GM12891 (cell line): ENCODE measurements at regions not wholly inside any gene's neighbourhood (a gene's known extent, or its start where the extent isn't known, plus 50 kb on each side); places are given as distances from the start of the nearest gene placed in this dataset.

Experiments used
- POLR2A ChIP-seq: IDR thresholded peaks from 2 replicates; pipeline ENCODE4 v1.6.1; 2011; ENCODE audit warnings: low read depth, low read length, control low read depth
- TAF1 ChIP-seq: IDR thresholded peaks from 2 replicates; pipeline ENCODE4 v1.6.1; 2011; ENCODE audit warnings: low read depth, low read length, control low read depth

DNA sequence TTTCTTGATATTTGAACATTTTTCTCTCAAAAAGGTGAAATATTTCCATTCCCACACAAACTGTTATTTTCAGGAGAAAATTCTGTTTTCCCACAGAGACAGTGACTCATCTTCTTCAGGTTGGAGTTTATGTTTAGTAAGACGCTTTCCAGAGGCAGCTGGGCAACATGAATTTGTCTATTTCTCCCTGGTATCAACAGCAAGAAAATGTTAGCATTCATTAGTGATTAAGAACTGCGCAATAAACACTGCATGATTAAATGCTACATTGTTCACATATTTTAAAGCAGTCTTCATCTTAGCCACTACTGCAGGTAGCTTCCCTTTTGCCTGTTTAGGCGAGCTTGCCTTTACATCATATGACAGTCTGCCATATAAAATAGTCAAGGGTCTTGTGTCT, 295.7 kb downstream of the C6orf118 start:
- TF ChIP-seq POLR2A (no peak), TAF1 (no peak)
